HEK293T (cell line): ENCODE measurements at regions not wholly inside any gene's neighbourhood (a gene's known extent, or its start where the extent isn't known, plus 50 kb on each side); places are given as distances from the start of the nearest gene placed in this dataset.

Experiments used
- BHLHE40 ChIP-seq: fragments of 450-650 bp; IDR thresholded peaks from 2 replicates; pipeline ENCODE4 v1.6.1; 2016; ENCODE audit warnings: mild to moderate bottlenecking, moderate library complexity, borderline replicate concordance
- CTBP1 ChIP-seq: fragments of 450-650 bp; IDR thresholded peaks from 2 replicates; pipeline ENCODE4 v1.6.1; 2016; ENCODE audit warnings: borderline replicate concordance
- ELF4 ChIP-seq: fragments of 450-650 bp; IDR thresholded peaks from 2 replicates; pipeline ENCODE4 v1.6.1; 2017; ENCODE audit warnings: antibody characterized with exemption
- FOXK2 ChIP-seq: fragments of 450-650 bp; IDR thresholded peaks from 2 replicates; pipeline ENCODE4 v1.6.1; 2016; ENCODE audit warnings: mild to moderate bottlenecking
- FOXM1 ChIP-seq: fragments of 450-650 bp; IDR thresholded peaks from 2 replicates; pipeline ENCODE4 v1.6.1; 2017; ENCODE audit warnings: mild to moderate bottlenecking, borderline replicate concordance
- HDGF ChIP-seq: fragments of 450-650 bp; IDR thresholded peaks from 2 replicates; pipeline ENCODE4 v1.6.1; 2017; ENCODE audit warnings: antibody characterized with exemption, borderline replicate concordance
- NFRKB ChIP-seq: fragments of 450-650 bp; IDR thresholded peaks from 2 replicates; pipeline ENCODE4 v1.6.1; 2016; ENCODE audit warnings: mild to moderate bottlenecking, moderate library complexity
- SP1 ChIP-seq: fragments of 450-650 bp; IDR thresholded peaks from 2 replicates; pipeline ENCODE4 v1.6.1; 2017
- SUZ12 ChIP-seq: fragments of 450-650 bp; IDR thresholded peaks from 2 replicates; pipeline ENCODE4 v1.6.1; 2016; ENCODE audit warnings: mild to moderate bottlenecking
- TARDBP ChIP-seq: fragments of 450-650 bp; IDR thresholded peaks from 2 replicates; pipeline ENCODE4 v1.6.1; 2016
- TF ChIP-seq, protein P1 (sequence below): fragments of 450-650 bp; IDR thresholded peaks from 2 replicates; pipeline ENCODE4 v1.6.1; 2016

DNA sequence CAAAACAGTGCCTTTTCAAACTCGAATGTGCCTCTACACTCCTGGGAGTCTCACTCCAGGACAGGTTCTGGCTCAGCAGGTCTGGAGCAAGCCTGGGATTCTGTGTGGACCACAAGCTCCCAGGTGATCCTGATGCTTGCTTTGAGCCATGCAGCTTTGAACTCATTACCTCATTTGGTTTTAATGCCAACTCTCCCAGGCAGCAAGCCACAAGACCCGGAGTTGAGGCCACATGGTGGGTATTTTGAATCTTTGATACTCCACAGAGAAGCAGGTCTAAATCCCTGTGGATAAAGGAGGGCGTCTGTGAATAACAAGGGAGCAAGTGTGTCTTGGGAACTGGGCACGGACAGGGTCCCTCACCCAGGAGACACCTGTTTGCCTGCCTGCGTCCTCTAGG is 205.4 kb upstream of the CST7 start:
- TF ChIP-seq ELF4 (no peak), FOXM1 (no peak), NFRKB (no peak), FOXK2 (no peak), CTBP1 (no peak), BHLHE40 (no peak), SP1 (no peak), TARDBP (no peak), SUZ12 (no peak), HDGF (no peak)
- TF ChIP-seq, protein P1, sequence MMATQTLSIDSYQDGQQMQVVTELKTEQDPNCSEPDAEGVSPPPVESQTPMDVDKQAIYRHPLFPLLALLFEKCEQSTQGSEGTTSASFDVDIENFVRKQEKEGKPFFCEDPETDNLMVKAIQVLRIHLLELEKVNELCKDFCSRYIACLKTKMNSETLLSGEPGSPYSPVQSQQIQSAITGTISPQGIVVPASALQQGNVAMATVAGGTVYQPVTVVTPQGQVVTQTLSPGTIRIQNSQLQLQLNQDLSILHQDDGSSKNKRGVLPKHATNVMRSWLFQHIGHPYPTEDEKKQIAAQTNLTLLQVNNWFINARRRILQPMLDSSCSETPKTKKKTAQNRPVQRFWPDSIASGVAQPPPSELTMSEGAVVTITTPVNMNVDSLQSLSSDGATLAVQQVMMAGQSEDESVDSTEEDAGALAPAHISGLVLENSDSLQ = no peak
